ENCODE measurements at regions not wholly inside any gene's neighbourhood (a gene's known extent, or its start where the extent isn't known, plus 50 kb on each side); places are given as distances from the start of the nearest gene placed in this dataset.

DNA sequence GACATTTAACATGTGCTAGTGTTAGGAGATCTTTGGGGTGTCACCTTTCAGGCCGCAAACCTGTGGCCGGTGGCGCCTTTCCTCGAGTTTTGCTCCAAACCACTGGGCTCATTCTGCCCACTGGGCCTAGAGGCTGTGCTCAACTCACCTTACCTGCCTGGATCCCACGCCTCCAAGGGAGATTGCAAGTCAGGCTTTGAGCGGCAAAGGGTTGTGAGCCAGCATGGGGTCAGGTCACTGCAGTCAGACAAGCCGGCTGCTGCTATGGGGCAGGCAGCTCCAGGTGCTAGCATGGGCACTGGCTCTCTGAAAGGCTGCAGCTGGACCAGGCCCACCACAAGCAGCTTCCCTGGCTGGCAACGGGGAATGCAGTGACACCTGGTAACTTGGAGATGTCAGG is 265.5 kb downstream of the ZBBX start:
- TF ChIP-seq, protein P1, sequence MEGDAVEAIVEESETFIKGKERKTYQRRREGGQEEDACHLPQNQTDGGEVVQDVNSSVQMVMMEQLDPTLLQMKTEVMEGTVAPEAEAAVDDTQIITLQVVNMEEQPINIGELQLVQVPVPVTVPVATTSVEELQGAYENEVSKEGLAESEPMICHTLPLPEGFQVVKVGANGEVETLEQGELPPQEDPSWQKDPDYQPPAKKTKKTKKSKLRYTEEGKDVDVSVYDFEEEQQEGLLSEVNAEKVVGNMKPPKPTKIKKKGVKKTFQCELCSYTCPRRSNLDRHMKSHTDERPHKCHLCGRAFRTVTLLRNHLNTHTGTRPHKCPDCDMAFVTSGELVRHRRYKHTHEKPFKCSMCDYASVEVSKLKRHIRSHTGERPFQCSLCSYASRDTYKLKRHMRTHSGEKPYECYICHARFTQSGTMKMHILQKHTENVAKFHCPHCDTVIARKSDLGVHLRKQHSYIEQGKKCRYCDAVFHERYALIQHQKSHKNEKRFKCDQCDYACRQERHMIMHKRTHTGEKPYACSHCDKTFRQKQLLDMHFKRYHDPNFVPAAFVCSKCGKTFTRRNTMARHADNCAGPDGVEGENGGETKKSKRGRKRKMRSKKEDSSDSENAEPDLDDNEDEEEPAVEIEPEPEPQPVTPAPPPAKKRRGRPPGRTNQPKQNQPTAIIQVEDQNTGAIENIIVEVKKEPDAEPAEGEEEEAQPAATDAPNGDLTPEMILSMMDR (IDR thresholded peaks at IDR 0.05; ENCODE audit: low read depth, low read length, missing control alignments) = no peak
- Histone ChIP-seq H3K27me3 (replicated peaks) (no peaks in the 10 kb centered on the region), H3K27ac (no peak overlapping the region), H3K36me3 (replicated peaks) (no peaks in the 10 kb centered on the region), H3K4me3 (ENCODE audit: low read depth, low read length) (no peak overlapping the region)
- in situ Hi-C loops (cut with HindIII; ENCODE audit: low pct_ligation_motif_present, low sequenced_read_pairs) = no loop called here
- DNase-seq = no peak

DNA sequence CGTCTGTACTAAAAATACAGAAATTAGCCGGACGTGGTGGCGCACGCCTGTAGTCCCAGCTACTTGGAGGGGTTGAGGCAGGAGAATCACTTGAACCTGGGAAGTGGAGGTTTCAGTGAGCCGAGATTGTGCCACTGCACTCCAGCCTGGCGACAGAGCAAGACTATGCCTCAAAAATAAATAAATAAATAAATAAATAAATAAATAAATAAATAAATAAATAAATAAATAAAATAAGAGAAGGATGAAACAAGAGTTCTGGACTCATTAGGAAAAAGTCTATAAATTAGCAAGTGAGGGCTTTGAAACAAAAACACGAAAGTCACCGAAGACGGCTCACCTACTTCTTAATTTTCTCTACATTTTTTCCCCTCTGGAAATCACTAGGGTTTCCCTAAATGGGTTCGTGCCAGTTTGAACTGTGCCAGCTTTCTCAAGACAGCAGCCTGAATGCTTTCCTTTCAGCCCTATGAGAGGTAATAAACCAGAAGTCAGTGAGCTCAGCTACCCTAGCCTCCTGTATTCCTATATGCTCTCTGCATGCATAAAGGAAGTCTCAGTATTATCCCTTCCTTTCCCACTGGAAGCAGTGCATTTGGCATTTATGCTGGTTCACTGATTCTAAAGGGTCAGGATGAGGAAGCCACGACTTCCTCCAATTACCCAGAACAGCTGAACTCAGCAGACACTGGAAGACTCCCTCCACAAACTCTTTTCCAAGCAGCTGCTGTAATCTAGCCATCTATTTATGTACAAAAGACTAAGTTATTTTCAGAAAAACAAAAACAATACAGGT is 266.9 kb downstream of the ZBBX start:
- in situ Hi-C loops (cut with HindIII; ENCODE audit: low pct_ligation_motif_present, low sequenced_read_pairs) = no loop called here
- no peaks in the 10 kb centered on the region for H3K36me3 ChIP-seq (replicated peaks)
- H3K4me3 ChIP-seq (ENCODE audit: low read depth, low read length) = no peak overlapping the region
- no peak overlapping the region for H3K27ac ChIP-seq
- H3K27me3 ChIP-seq (replicated peaks) = no peaks in the 10 kb centered on the region
- no peak for DNase-seq
- TF ChIP-seq, protein P1 (IDR thresholded peaks at IDR 0.05; ENCODE audit: low read depth, low read length, missing control alignments) = no peak

DNA sequence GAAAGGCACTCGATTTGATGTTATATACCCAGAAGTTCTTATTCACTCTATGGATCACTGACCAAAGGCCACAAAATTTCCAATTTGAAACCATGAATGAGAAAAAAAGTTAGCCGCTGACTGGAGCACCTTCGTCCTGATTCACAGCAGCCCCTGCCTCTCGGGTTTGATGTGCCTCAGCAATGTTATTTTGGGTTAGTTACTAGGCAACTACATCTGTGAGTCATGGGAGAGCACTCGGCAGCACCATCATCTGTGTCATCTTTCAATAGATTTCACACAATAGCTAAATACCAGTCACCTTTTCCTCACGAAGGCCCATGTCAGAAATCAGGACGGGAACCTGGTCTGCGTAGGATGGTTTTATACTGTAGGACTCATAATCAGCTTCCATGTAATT is 269.2 kb downstream of the ZBBX start:
- TF ChIP-seq, protein P1 (IDR thresholded peaks at IDR 0.05; ENCODE audit: low read depth, low read length, missing control alignments) = no peak
- Histone ChIP-seq H3K36me3 (replicated peaks) (no peaks in the 10 kb centered on the region), H3K4me3 (ENCODE audit: low read depth, low read length) (no peak overlapping the region), H3K27me3 (replicated peaks) (no peaks in the 10 kb centered on the region), H3K27ac (no peak overlapping the region)
- no peak for DNase-seq
- in situ Hi-C loops (cut with HindIII; ENCODE audit: low pct_ligation_motif_present, low sequenced_read_pairs) = no loop called here

DNA sequence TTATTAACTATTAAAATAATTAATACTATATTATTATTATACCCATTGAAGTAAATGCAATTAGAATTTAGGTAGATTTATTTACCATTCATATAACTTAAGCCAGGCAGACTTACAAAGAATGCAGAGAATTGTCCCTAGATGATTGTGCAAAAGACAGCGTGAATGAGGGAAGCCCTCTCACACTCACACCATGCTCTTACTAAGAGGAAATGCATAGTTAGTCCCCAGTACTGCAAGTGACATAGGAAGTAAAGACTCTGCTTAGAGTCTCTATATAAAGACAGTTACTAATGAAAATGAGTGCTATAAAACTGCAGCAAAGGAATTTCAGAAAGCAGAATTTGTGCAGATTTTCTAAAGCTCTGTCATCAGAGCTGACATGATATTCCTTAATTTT is 270.4 kb downstream of the ZBBX start:
- Histone ChIP-seq H3K27me3 (replicated peaks) (no peaks in the 10 kb centered on the region), H3K27ac (no peak overlapping the region), H3K4me3 (ENCODE audit: low read depth, low read length) (no peak overlapping the region), H3K36me3 (replicated peaks) (no peaks in the 10 kb centered on the region)
- in situ Hi-C loops (cut with HindIII; ENCODE audit: low pct_ligation_motif_present, low sequenced_read_pairs) = no loop called here
- no peak for DNase-seq
- TF ChIP-seq, protein P1 (IDR thresholded peaks at IDR 0.05; ENCODE audit: low read depth, low read length, missing control alignments) = no peak

DNA sequence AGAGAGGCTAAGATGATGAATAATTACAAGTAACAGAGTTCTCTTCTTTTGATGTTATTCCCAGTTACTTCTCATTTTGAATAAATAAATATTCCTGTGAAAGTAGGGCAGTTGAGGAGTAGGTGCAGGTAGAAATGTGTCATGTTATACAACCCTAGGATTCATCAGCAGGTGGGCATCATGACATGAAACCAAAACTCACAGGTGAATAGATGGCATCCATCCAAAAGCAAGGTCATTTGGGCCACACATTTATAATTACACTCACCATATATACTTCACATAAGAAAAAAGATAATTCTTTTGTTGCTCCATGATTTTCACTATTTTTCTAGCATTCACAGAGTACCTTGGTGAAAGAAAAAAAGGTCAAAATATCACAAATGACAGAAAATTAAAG is 273.6 kb downstream of the ZBBX start:
- no peak overlapping the region for H3K27ac ChIP-seq
- H3K36me3 ChIP-seq (replicated peaks) = no peaks in the 10 kb centered on the region
- in situ Hi-C loops (cut with HindIII; ENCODE audit: low pct_ligation_motif_present, low sequenced_read_pairs) = no loop called here
- DNase-seq = no peak
- H3K27me3 ChIP-seq (replicated peaks) = no peaks in the 10 kb centered on the region
- H3K4me3 ChIP-seq (ENCODE audit: low read depth, low read length) = no peak overlapping the region
- TF ChIP-seq, protein P1 (IDR thresholded peaks at IDR 0.05; ENCODE audit: low read depth, low read length, missing control alignments) = no peak

DNA sequence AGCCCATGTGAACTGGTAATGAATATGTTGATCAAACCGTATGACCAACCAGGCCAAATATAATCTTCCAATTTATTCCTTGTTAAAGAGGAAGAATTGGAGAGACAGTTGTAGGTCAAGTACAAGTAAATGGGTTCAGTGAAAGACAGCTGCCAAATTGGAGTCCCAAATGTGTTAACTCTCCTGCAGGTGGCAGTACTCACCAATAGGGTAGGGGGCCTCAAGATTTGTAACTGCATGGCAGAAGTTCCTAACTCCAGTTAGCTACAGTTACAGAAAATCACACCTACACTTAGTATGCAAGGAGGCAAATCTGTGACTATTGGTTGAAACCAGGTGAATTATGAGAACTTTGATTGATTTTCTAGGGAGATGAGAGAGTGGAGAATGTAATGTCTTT is 278.0 kb downstream of the ZBBX start:
- Histone ChIP-seq H3K27ac (no peak overlapping the region), H3K27me3 (replicated peaks) (no peaks in the 10 kb centered on the region), H3K36me3 (replicated peaks) (no peaks in the 10 kb centered on the region), H3K4me3 (ENCODE audit: low read depth, low read length) (no peak overlapping the region)
- TF ChIP-seq, protein P1 (IDR thresholded peaks at IDR 0.05; ENCODE audit: low read depth, low read length, missing control alignments) = no peak
- in situ Hi-C loops (cut with HindIII; ENCODE audit: low pct_ligation_motif_present, low sequenced_read_pairs) = no loop called here
- no peak for DNase-seq

Measured in brain microvascular endothelial cell (primary cell).